HCT116 (cell line): ENCODE measurements at regions not wholly inside any gene's neighbourhood (a gene's known extent, or its start where the extent isn't known, plus 50 kb on each side); places are given as distances from the start of the nearest gene placed in this dataset.

Source experiments
- ATAC-seq: fragments of 200-7000 bp; cut with Tn5 transposase; 2 replicates; pipeline ENCODE4 v1.9.1; 2020; ENCODE audit warnings: mild to moderate bottlenecking, moderate library complexity
- BruUV-seq: library from RNA; stranded (reverse); fragments of 400-500 nt; replicated peaks from 2 replicates; lab custom pipeline; 2021; lab: Mats Ljungman, UMichigan
- CTCF ChIA-PET: fragments of 300-600 bp; sonication (Branson Sonifier 250); formaldehyde crosslinking; loops from one replicate; lab custom pipeline; 2021; ENCODE audit warnings: antibody characterized with exemption; lab: Charles Lee
- POLR2A ChIA-PET: fragments of 300-600, 350-600 bp; sonication (Branson Sonifier 250); formaldehyde crosslinking; loops from one replicate; lab custom pipeline; 2021; ENCODE audit warnings: antibody characterized with exemption; lab: Charles Lee
- RAD21 ChIA-PET, 2 experiments: fragments of 300-600 bp; sonication (Branson Sonifier 250); formaldehyde crosslinking; loops; one replicate each; lab custom pipeline; 2023; ENCODE audit warnings: low total read pairs in 2 of 2; ENCODE audit not compliant: uncharacterized antibody in 2 of 2, unreplicated experiment in 2 of 2, low non-redundant PET in 1 of 2; lab: Charles Lee
- DNase-seq: peaks from one replicate; pipeline ENCODE4 v3.0.0-alpha.2; 2010; ENCODE audit warnings: low read depth, low spot score
- H2AFZ ChIP-seq: fragments of 200-600 bp; shearing (Covaris generic), sonication (generic); 2 replicates; pipeline ENCODE4 v1.6.1; 2017; ENCODE audit warnings: low read depth, mixed run types, mixed read lengths, antibody characterized with exemption, low read length; ENCODE audit not compliant: poor library complexity, severe bottlenecking
- H3K27ac ChIP-seq: 2 replicates; pipeline ENCODE4 v1.5.1; 2012; ENCODE audit warnings: low read depth, low read length
- H3K27me3 ChIP-seq: fragments of 200-600 bp; sonication (generic); 2 replicates; pipeline ENCODE4 v1.6.1; 2016; ENCODE audit warnings: mixed run types, low read length, mixed read lengths; ENCODE audit not compliant: insufficient read depth
- H3K36me3 ChIP-seq, 2 experiments: fragments of 200-500 bp in 1 of 2; fragments of 200-600 bp in 1 of 2; sonication (Bioruptor generic) in 1 of 2; sonication (generic) in 1 of 2; 2 replicates each; pipeline versions ENCODE4 v1.5.1 to v1.6.1; 2014 to 2016; ENCODE audit warnings: low read length in 2 of 2, inconsistent platforms in 1 of 2, mixed read lengths in 1 of 2, mixed run types in 1 of 2; ENCODE audit not compliant: insufficient read depth in 2 of 2, control insufficient read depth in 1 of 2
- H3K4me1 ChIP-seq, 2 experiments: fragments of 200-600 bp in 1 of 2; sonication (generic) in 1 of 2; 2 replicates each; pipeline versions ENCODE4 v1.5.1 to v1.6.1; 2012 to 2017; ENCODE audit warnings: low read length in 2 of 2, inconsistent platforms in 1 of 2, mild to moderate bottlenecking in 1 of 2, mixed read lengths in 1 of 2, mixed run types in 1 of 2, moderate library complexity in 1 of 2; ENCODE audit not compliant: insufficient read depth in 2 of 2, control insufficient read depth in 1 of 2
- H3K4me2 ChIP-seq: fragments of 200-600 bp; sonication (generic); 2 replicates; pipeline ENCODE4 v1.6.1; 2017; ENCODE audit warnings: mixed run types, low read length, mixed read lengths
- H3K4me3 ChIP-seq, 2 experiments: fragments of 200-600 bp in 1 of 2; sonication (generic) in 1 of 2; replicated peaks in 1 of 2; 2 replicates each; pipeline ENCODE4 v1.5.1; 2011 to 2016; ENCODE audit warnings: low read length in 2 of 2, control low read depth in 1 of 2, low read depth in 1 of 2, mild to moderate bottlenecking in 1 of 2, mixed read lengths in 1 of 2, mixed run types in 1 of 2
- H3K79me2 ChIP-seq: fragments of 200-600 bp; sonication (generic); 2 replicates; pipeline ENCODE4 v1.6.1; 2017; ENCODE audit warnings: mild to moderate bottlenecking, mixed run types, low read length, moderate library complexity, mixed read lengths; ENCODE audit not compliant: insufficient read depth
- H3K9ac ChIP-seq: fragments of 200-600 bp; sonication (generic); 2 replicates; pipeline ENCODE4 v1.6.1; 2016; ENCODE audit warnings: low read length, mixed read lengths
- H3K9me2 ChIP-seq: fragments of 200-600 bp; sonication (generic), shearing (Covaris generic); 2 replicates; pipeline ENCODE4 v1.6.1; 2017; ENCODE audit warnings: mixed run types, mild to moderate bottlenecking, moderate library complexity; ENCODE audit not compliant: insufficient read depth
- H3K9me3 ChIP-seq, 2 experiments: fragments of 200-500 bp in 1 of 2; fragments of 200-600 bp in 1 of 2; sonication (Bioruptor generic) in 1 of 2; sonication (generic) in 1 of 2; 2 replicates each; pipeline ENCODE4 v1.6.1; 2014 to 2017; ENCODE audit warnings: low read length in 2 of 2, mixed read lengths in 2 of 2, inconsistent platforms in 1 of 2, low read depth in 1 of 2, mild to moderate bottlenecking in 1 of 2, mixed run types in 1 of 2, moderate library complexity in 1 of 2; ENCODE audit not compliant: control insufficient read depth in 1 of 2, insufficient read depth in 1 of 2
- H4K20me1 ChIP-seq: fragments of 200-600 bp; sonication (generic), shearing (Covaris generic); 2 replicates; pipeline ENCODE4 v1.6.1; 2017; ENCODE audit warnings: mixed run types, mild to moderate bottlenecking, moderate library complexity; ENCODE audit not compliant: insufficient read depth
- ELF1 ChIP-seq: IDR thresholded peaks from 2 replicates; pipeline ENCODE4 v1.6.1; 2012; ENCODE audit warnings: low read depth, borderline replicate concordance
- EZH2 ChIP-seq: fragments of 200-600 bp; sonication (generic); IDR thresholded peaks from 2 replicates; pipeline ENCODE4 v1.6.1; 2017; ENCODE audit warnings: antibody characterized with exemption, mixed run types
- EZH2phosphoT487 ChIP-seq: fragments of 200-600 bp; IDR thresholded peaks from 2 replicates; pipeline ENCODE4 v1.6.1; 2018; ENCODE audit warnings: antibody characterized with exemption, borderline replicate concordance
- MAX ChIP-seq: IDR thresholded peaks from 2 replicates; pipeline ENCODE4 v1.6.1; 2012
- SP1 ChIP-seq: IDR thresholded peaks from 2 replicates; pipeline ENCODE4 v1.6.1; 2012; ENCODE audit warnings: low read depth
- YY1 ChIP-seq: IDR thresholded peaks from 2 replicates; pipeline ENCODE4 v1.6.1; 2011; ENCODE audit warnings: low read length, low read depth, moderate library complexity, mild to moderate bottlenecking; ENCODE audit not compliant: insufficient replicate concordance; ENCODE audit errors: extremely low read depth
- intact Hi-C: fragments of 100-400 bp; cut with micrococcal nuclease; formaldehyde crosslinking; loops from 2 replicates; pipeline ENCODE4 v1.10.0; 2022

- Histone ChIP-seq H4K20me1 (no peaks in the 10 kb centered on the region), H3K4me3 (no peak overlapping the region), H3K4me2 (no peak overlapping the region), H3K79me2 (no peaks in the 10 kb centered on the region), H3K9ac (no peak overlapping the region), H3K36me3 (no peaks in the 10 kb centered on the region), H3K27me3 (no peaks in the 10 kb centered on the region), H3K4me1 (peaks cover 4 to 5% of the 10 kb centered on the region in 2 experiments; a peak in 2 of 4 replicates), H3K9me2 (no peaks in the 10 kb centered on the region), H2AFZ (no peak overlapping the region), H3K27ac (no peak overlapping the region), H3K9me3 (peaks cover 5 to 9% of the 10 kb centered on the region in 2 experiments; a peak in 1 of 4 replicates)
- ChIA-PET CTCF (no interaction called here), RAD21 (no interaction called here), POLR2A (interaction anchor here (0.8 kb wide), 1 partner anchor 11 kb away, joined by 3 read pairs; no protein-coding TSS in a partner anchor)
- no peak for TF ChIP-seq EZH2phosphoT487
- ATAC-seq, result no peak
- DNase-seq, result no peak
- no TSS peak for BruUV-seq
- intact Hi-C loops, result no loop called here
Observed at GRCh38 chr3:23657647-23658046, 148.1 kb upstream of the UBE2E1 start.

GRCh38 chr3:23659274-23659673, 146.5 kb upstream of the UBE2E1 start:
- BruUV-seq, result no TSS peak
- RAD21 ChIA-PET, result no interaction called here
- Histone ChIP-seq H3K27me3 (no peaks in the 10 kb centered on the region), H3K9me2 (no peaks in the 10 kb centered on the region), H3K4me3 (no peak overlapping the region), H3K4me1 (peaks cover 0 to 5% of the 10 kb centered on the region in 2 experiments; a peak in 2 of 4 replicates), H2AFZ (no peak overlapping the region), H4K20me1 (no peaks in the 10 kb centered on the region), H3K9ac (no peak overlapping the region), H3K4me2 (no peak overlapping the region), H3K79me2 (no peaks in the 10 kb centered on the region), H3K9me3 (peaks cover 5 to 9% of the 10 kb centered on the region in 2 experiments; a peak in 1 of 4 replicates), H3K27ac (no peak overlapping the region), H3K36me3 (no peaks in the 10 kb centered on the region)
- TF ChIP-seq EZH2, result no peak
- TF ChIP-seq YY1, result no peak
- no peak for TF ChIP-seq SP1
- TF ChIP-seq EZH2phosphoT487, result no peak
- no peak for TF ChIP-seq ELF1
- TF ChIP-seq MAX, result no peak
- intact Hi-C loops, result no loop called here
- POLR2A ChIA-PET, result no interaction called here
- DNase-seq, result no peak
- CTCF ChIA-PET, result no interaction called here
- ATAC-seq, result no peak
